ENCODE measurements at regions not wholly inside any gene's neighbourhood (a gene's known extent, or its start where the extent isn't known, plus 50 kb on each side); places are given as distances from the start of the nearest gene placed in this dataset.

- Histone ChIP-seq H3K9me3 (ENCODE audit: control insufficient read depth, low read depth, low read length) (no peaks in the 10 kb centered on the region), H3K4me1 (ENCODE audit: control insufficient read depth, extremely low read depth, insufficient read depth, low read length) (no peaks in the 10 kb centered on the region), H3K9ac (ENCODE audit: control insufficient read depth, extremely low read depth, insufficient read depth, low read length) (no peak overlapping the region), H3K27me3 (ENCODE audit: control insufficient read depth, extremely low read depth, insufficient read depth, low read length) (no peaks in the 10 kb centered on the region), H3K4me3 (ENCODE audit: control insufficient read depth in 2 of 3, extremely low read depth in 1 of 3, insufficient read depth in 2 of 3, low read depth in 1 of 3, low read length in 3 of 3) (no peak overlapping the region), H3K9me1 (ENCODE audit: control insufficient read depth, extremely low read depth, insufficient read depth, low read length) (no peaks in the 10 kb centered on the region), H3K79me2 (ENCODE audit: control insufficient read depth, insufficient read depth, low read length) (no peaks in the 10 kb centered on the region), H2AFZ (ENCODE audit: control insufficient read depth, low read length) (no peak overlapping the region), H4K20me1 (ENCODE audit: control insufficient read depth, extremely low read depth, insufficient read depth, low read length) (no peaks in the 10 kb centered on the region), H3K27ac (ENCODE audit: control insufficient read depth, insufficient read depth, low read length) (no peak overlapping the region), H3K36me3 (ENCODE audit: control insufficient read depth in 2 of 2, extremely low read depth in 1 of 2, insufficient read depth in 2 of 2, low read length in 2 of 2) (no peaks in the 10 kb centered on the region), H3K4me2 (ENCODE audit: control insufficient read depth, extremely low read depth, insufficient read depth, low read depth, low read length) (no peak overlapping the region)
- DNase-seq (ENCODE audit: low read depth, low spot score) (no peak), FAIRE-seq (no peak)
- no peak for TF ChIP-seq CTCF (optimal IDR thresholded peaks at IDR 0.05 in 1 of 3, IDR thresholded peaks at IDR 0.05 in 1 of 3, conservative IDR thresholded peaks at IDR 0.05 in 1 of 3; ENCODE audit: extremely low read depth in 1 of 3, insufficient read depth in 2 of 3, low read length in 3 of 3)
- TF ChIP-seq EZH2 (IDR thresholded peaks at IDR 0.05; ENCODE audit: low read length): no peak
- dilution Hi-C loops (cut with MboI; ENCODE audit: extremely low pct_ligation_motif_present, low sequenced_read_pairs): no loop called here
These were observed 83.9 kb downstream of the ADAMTS1 start for GRCh38 chr21:26761174-26761915.

- no peaks in the 10 kb centered on the region for H3K9me1 ChIP-seq (ENCODE audit: control insufficient read depth, extremely low read depth, insufficient read depth, low read length)
- no peak overlapping the region for H3K4me2 ChIP-seq (ENCODE audit: control insufficient read depth, extremely low read depth, insufficient read depth, low read depth, low read length)
- no peaks in the 10 kb centered on the region for H3K36me3 ChIP-seq (ENCODE audit: control insufficient read depth in 2 of 2, extremely low read depth in 1 of 2, insufficient read depth in 2 of 2, low read length in 2 of 2)
- H3K27ac ChIP-seq (ENCODE audit: control insufficient read depth, insufficient read depth, low read length): no peak overlapping the region
- dilution Hi-C loops (cut with MboI; ENCODE audit: extremely low pct_ligation_motif_present, low sequenced_read_pairs): no loop called here
- H3K9ac ChIP-seq (ENCODE audit: control insufficient read depth, extremely low read depth, insufficient read depth, low read length): no peak overlapping the region
- H3K27me3 ChIP-seq (ENCODE audit: control insufficient read depth, extremely low read depth, insufficient read depth, low read length): no peaks in the 10 kb centered on the region
- H2AFZ ChIP-seq (ENCODE audit: control insufficient read depth, low read length): no peak overlapping the region
- no peaks in the 10 kb centered on the region for H3K79me2 ChIP-seq (ENCODE audit: control insufficient read depth, insufficient read depth, low read length)
- no peak for FAIRE-seq
- H3K9me3 ChIP-seq (ENCODE audit: control insufficient read depth, low read depth, low read length): no peaks in the 10 kb centered on the region
- no peak for DNase-seq (ENCODE audit: low read depth, low spot score)
- TF ChIP-seq EZH2 (IDR thresholded peaks at IDR 0.05; ENCODE audit: low read length) (no peak), CTCF (optimal IDR thresholded peaks at IDR 0.05 in 1 of 3, IDR thresholded peaks at IDR 0.05 in 1 of 3, conservative IDR thresholded peaks at IDR 0.05 in 1 of 3; ENCODE audit: extremely low read depth in 1 of 3, insufficient read depth in 2 of 3, low read length in 3 of 3) (no peak)
- H3K4me3 ChIP-seq (ENCODE audit: control insufficient read depth in 2 of 3, extremely low read depth in 1 of 3, insufficient read depth in 2 of 3, low read depth in 1 of 3, low read length in 3 of 3): no peak overlapping the region
- no peaks in the 10 kb centered on the region for H3K4me1 ChIP-seq (ENCODE audit: control insufficient read depth, extremely low read depth, insufficient read depth, low read length)
- H4K20me1 ChIP-seq (ENCODE audit: control insufficient read depth, extremely low read depth, insufficient read depth, low read length): no peaks in the 10 kb centered on the region
These were observed 85.5 kb downstream of the ADAMTS1 start for GRCh38 chr21:26759731-26760130.
